Endothelial cell of umbilical vein (primary cell): ENCODE measurements at regions not wholly inside any gene's neighbourhood (a gene's known extent, or its start where the extent isn't known, plus 50 kb on each side); places are given as distances from the start of the nearest gene placed in this dataset.

Source experiments
- BruUV-seq: library from RNA; stranded (reverse); fragments of 400-500 nt; replicated peaks from 2 replicates; lab custom pipeline; 2021; lab: Mats Ljungman, UMichigan
- CTCF ChIA-PET: fragments of 300-600, 350-600 bp; sonication (Branson Sonifier 250); formaldehyde crosslinking; loops from one replicate; lab custom pipeline; 2021; ENCODE audit warnings: antibody characterized with exemption, inconsistent platforms; lab: Charles Lee
- POLR2A ChIA-PET: fragments of 300-600, 350-600 bp; sonication (Branson Sonifier 250); formaldehyde crosslinking; loops from one replicate; lab custom pipeline; 2021; ENCODE audit warnings: antibody characterized with exemption, inconsistent platforms; lab: Charles Lee
- DNase-seq: peaks from one replicate; pipeline ENCODE4 v3.0.0-alpha.2; 2011; ENCODE audit warnings: low read depth, low spot score
- FAIRE-seq: peaks from 2 replicates; lab custom pipeline; 2011; peaks lifted over from hg19 to GRCh38; lab: Jason Lieb, UNC
- H2AFZ ChIP-seq: 2 replicates; pipeline ENCODE4 v1.6.0; 2012; ENCODE audit warnings: low read depth, low read length, control low read depth, inconsistent platforms
- H3K27ac ChIP-seq: 2 replicates; pipeline ENCODE4 v1.5.1; 2011; ENCODE audit warnings: low read depth, mild to moderate bottlenecking, control low read depth, low read length, moderate library complexity; ENCODE audit not compliant: insufficient read depth
- H3K27me3 ChIP-seq, 2 experiments: 2 replicates each; pipeline versions ENCODE4 v1.6.0 to v1.6.1; 2011; ENCODE audit warnings: low read length in 2 of 2, mixed read lengths in 1 of 2; ENCODE audit not compliant: control insufficient read depth in 2 of 2, insufficient read depth in 2 of 2
- H3K36me3 ChIP-seq, 2 experiments: 2 replicates in 1 of 2; 3 replicates in 1 of 2; pipeline ENCODE4 v1.5.1; 2011; ENCODE audit warnings: low read length in 2 of 2, mild to moderate bottlenecking in 1 of 2, moderate library complexity in 1 of 2; ENCODE audit not compliant: control insufficient read depth in 2 of 2, insufficient read depth in 2 of 2; ENCODE audit errors: extremely low read depth in 1 of 2
- H3K4me1 ChIP-seq: 3 replicates; pipeline ENCODE4 v1.5.1; 2011; ENCODE audit warnings: mild to moderate bottlenecking, low read length; ENCODE audit not compliant: control insufficient read depth, insufficient read depth; ENCODE audit errors: extremely low read depth
- H3K4me2 ChIP-seq: 2 replicates; pipeline ENCODE4 v1.6.1; 2011; ENCODE audit warnings: low read length, control low read depth, mixed read lengths; ENCODE audit not compliant: insufficient read depth
- H3K4me3 ChIP-seq, 3 experiments: fragments of 200-600 bp in 1 of 3; sonication (generic), shearing (Covaris generic) in 1 of 3; replicated peaks in 1 of 3; 2 replicates each; pipeline ENCODE4 v1.5.1; 2011 to 2016; ENCODE audit warnings: control low read depth in 3 of 3, low read length in 3 of 3, mild to moderate bottlenecking in 2 of 3, inconsistent platforms in 1 of 3, low read depth in 1 of 3, moderate library complexity in 1 of 3; ENCODE audit not compliant: insufficient read depth in 1 of 3
- H3K79me2 ChIP-seq: 2 replicates; pipeline ENCODE4 v1.6.0; 2012; ENCODE audit warnings: low read length, inconsistent platforms; ENCODE audit not compliant: control insufficient read depth, insufficient read depth
- H3K9ac ChIP-seq: replicated peaks from 2 replicates; pipeline ENCODE3; 2011; ENCODE audit warnings: low read length, control low read depth; ENCODE audit not compliant: insufficient read depth; ENCODE audit errors: extremely low read depth
- H3K9me1 ChIP-seq: replicated peaks from 3 replicates; pipeline ENCODE4 v1.6.0; 2011; ENCODE audit warnings: mild to moderate bottlenecking, low read length; ENCODE audit not compliant: control insufficient read depth, insufficient read depth; ENCODE audit errors: extremely low read depth
- H3K9me3 ChIP-seq: replicated peaks from 2 replicates; pipeline ENCODE4 v1.5.1; 2012; ENCODE audit warnings: low read length, inconsistent platforms; ENCODE audit not compliant: control insufficient read depth, insufficient read depth
- H4K20me1 ChIP-seq: replicated peaks from 2 replicates; pipeline ENCODE3; 2011; ENCODE audit warnings: mild to moderate bottlenecking, low read length; ENCODE audit not compliant: control insufficient read depth, insufficient read depth; ENCODE audit errors: extremely low read depth
- EZH2 ChIP-seq: IDR thresholded peaks from 2 replicates; pipeline ENCODE4 v1.6.1; 2012; ENCODE audit warnings: borderline replicate concordance, low read depth, mild to moderate bottlenecking, moderate library complexity, low read length, inconsistent platforms; ENCODE audit not compliant: severe bottlenecking
- FOS ChIP-seq: IDR thresholded peaks from 2 replicates; pipeline ENCODE4 v1.6.1; 2011; ENCODE audit warnings: mild to moderate bottlenecking, low read length, moderate library complexity, borderline replicate concordance; ENCODE audit not compliant: insufficient read depth
- GATA2 ChIP-seq: IDR thresholded peaks from 2 replicates; pipeline ENCODE4 v1.7.0; 2011; ENCODE audit warnings: low read depth, mild to moderate bottlenecking, moderate library complexity, mixed read lengths, low read length; ENCODE audit not compliant: insufficient read length, insufficient read depth
- JUN ChIP-seq: IDR thresholded peaks from 2 replicates; pipeline ENCODE4 v1.6.1; 2011; ENCODE audit warnings: borderline replicate concordance, low read depth; ENCODE audit not compliant: insufficient read length, insufficient read depth
- MYC ChIP-seq: IDR thresholded peaks from one replicate; pipeline ENCODE4 v1.6.1; 2011; ENCODE audit warnings: mild to moderate bottlenecking, low read depth, low read length
- POLR2A ChIP-seq: IDR thresholded peaks from 2 replicates; pipeline ENCODE4 v1.6.1; 2012; ENCODE audit warnings: low read depth, mild to moderate bottlenecking, control low read depth, low read length
- POLR2AphosphoS5 ChIP-seq: IDR thresholded peaks from 2 replicates; pipeline ENCODE4 v1.6.1; 2012; ENCODE audit warnings: low read depth, mild to moderate bottlenecking, control low read depth, low read length, moderate library complexity; ENCODE audit not compliant: insufficient read depth
- dilution Hi-C: fragments of 300-500 bp; cut with MboI; formaldehyde crosslinking; loops from one replicate; pipeline ENCODE4 v1.15.0; 2019; ENCODE audit warnings: low sequenced_read_pairs; ENCODE audit not compliant: extremely low pct_ligation_motif_present
- intact Hi-C: fragments of 100-400 bp; cut with micrococcal nuclease; formaldehyde crosslinking; loops from one replicate; pipeline ENCODE4 v1.10.0; 2022
- TF ChIP-seq, protein P1 (sequence below): IDR thresholded peaks from 2 replicates; pipeline ENCODE4 v1.6.1; 2011; ENCODE audit not compliant: insufficient read depth, insufficient read length
- TF ChIP-seq, protein P2 (sequence below), 2 donors: IDR thresholded peaks; 1 replicate in 1 of 2; 2 replicates in 1 of 2; pipeline ENCODE4 v1.5.1; 2011; ENCODE audit warnings: low read length in 2 of 2, mild to moderate bottlenecking in 2 of 2, moderate library complexity in 2 of 2, control low read depth in 1 of 2, inconsistent platforms in 1 of 2, low read depth in 1 of 2; ENCODE audit not compliant: insufficient read depth in 1 of 2; ENCODE audit errors: extremely low read depth in 1 of 2

DNA sequence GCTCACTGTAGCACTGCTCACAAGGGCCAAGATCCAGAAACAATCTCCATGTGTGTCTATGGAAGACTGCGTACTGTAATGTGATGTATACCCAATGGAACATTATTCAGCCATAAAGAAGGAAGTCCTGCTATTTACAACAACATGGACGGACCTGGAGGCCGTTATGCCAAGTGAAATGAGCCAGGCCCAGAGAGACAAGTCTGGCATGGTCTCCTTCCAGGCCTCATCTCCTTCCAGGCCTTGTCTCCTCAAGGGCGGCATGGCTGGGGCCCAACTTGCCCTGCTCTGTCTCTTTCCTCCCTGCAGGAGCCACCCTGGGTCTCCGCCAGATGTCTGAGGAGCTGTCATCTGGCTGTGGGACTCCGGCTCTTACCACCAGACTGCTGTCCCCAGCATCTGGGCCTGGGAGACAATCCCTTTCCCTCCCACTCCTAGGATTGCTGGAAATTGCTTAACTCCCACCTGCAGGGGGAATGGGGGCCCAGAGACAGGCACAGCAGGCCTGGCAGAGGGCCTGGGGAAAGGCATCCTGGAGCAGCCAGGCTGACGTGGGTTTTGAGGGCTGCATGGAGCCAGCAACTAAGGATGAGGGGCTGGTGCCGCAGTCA is 1326.6 kb downstream of the TBC1D22A start:
- Histone ChIP-seq H3K27me3 (no peaks in the 10 kb centered on the region), H3K9ac (no peak overlapping the region), H2AFZ (no peak overlapping the region), H3K4me2 (no peak overlapping the region), H3K36me3 (no peaks in the 10 kb centered on the region), H3K9me3 (peaks cover 8% of the 10 kb centered on the region), H3K9me1 (no peaks in the 10 kb centered on the region), H4K20me1 (no peaks in the 10 kb centered on the region), H3K79me2 (no peaks in the 10 kb centered on the region), H3K4me1 (no peaks in the 10 kb centered on the region), H3K4me3 (no peak overlapping the region), H3K27ac (no peak overlapping the region)
- dilution Hi-C loops: no loop called here
- no peak for TF ChIP-seq MYC
- TF ChIP-seq EZH2: no peak
- TF ChIP-seq, protein P1, sequence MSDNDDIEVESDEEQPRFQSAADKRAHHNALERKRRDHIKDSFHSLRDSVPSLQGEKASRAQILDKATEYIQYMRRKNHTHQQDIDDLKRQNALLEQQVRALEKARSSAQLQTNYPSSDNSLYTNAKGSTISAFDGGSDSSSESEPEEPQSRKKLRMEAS: no peak
- no peak for TF ChIP-seq POLR2A
- TF ChIP-seq POLR2AphosphoS5: no peak
- no peak for TF ChIP-seq FOS
- TF ChIP-seq, protein P2, sequence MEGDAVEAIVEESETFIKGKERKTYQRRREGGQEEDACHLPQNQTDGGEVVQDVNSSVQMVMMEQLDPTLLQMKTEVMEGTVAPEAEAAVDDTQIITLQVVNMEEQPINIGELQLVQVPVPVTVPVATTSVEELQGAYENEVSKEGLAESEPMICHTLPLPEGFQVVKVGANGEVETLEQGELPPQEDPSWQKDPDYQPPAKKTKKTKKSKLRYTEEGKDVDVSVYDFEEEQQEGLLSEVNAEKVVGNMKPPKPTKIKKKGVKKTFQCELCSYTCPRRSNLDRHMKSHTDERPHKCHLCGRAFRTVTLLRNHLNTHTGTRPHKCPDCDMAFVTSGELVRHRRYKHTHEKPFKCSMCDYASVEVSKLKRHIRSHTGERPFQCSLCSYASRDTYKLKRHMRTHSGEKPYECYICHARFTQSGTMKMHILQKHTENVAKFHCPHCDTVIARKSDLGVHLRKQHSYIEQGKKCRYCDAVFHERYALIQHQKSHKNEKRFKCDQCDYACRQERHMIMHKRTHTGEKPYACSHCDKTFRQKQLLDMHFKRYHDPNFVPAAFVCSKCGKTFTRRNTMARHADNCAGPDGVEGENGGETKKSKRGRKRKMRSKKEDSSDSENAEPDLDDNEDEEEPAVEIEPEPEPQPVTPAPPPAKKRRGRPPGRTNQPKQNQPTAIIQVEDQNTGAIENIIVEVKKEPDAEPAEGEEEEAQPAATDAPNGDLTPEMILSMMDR (IDR thresholded peaks at IDR 0.05; ENCODE audit: extremely low read depth in 1 of 2, insufficient read depth in 1 of 2, low read depth in 1 of 2, low read length in 2 of 2): no peak
- TF ChIP-seq JUN: no peak
- TF ChIP-seq GATA2: no peak
- ChIA-PET POLR2A (no interaction called here), CTCF (no interaction called here)
- DNase-seq: no peak
- no TSS peak for BruUV-seq
- intact Hi-C loops: no loop called here
- no peak for FAIRE-seq
